Astrocyte of the cerebellum (primary cell): ENCODE measurements at regions not wholly inside any gene's neighbourhood (a gene's known extent, or its start where the extent isn't known, plus 50 kb on each side); places are given as distances from the start of the nearest gene placed in this dataset.

Experiments
- DNase-seq: peaks from one replicate; pipeline ENCODE4 v3.0.0-alpha.2; 2011; ENCODE audit warnings: low read depth
- H3K4me3 ChIP-seq: 2 replicates; pipeline ENCODE4 v1.5.1; 2011; ENCODE audit warnings: mild to moderate bottlenecking, low read depth, low read length, moderate library complexity
- in situ Hi-C: cut with HindIII; loops from 2 replicates; pipeline ENCODE4 v1.10.0; 2017; ENCODE audit warnings: low sequenced_read_pairs
- TF ChIP-seq, protein P1 (sequence below): IDR thresholded peaks from 2 replicates; pipeline ENCODE4 v1.5.1; 2012; ENCODE audit warnings: low read length, low read depth, moderate library complexity, mild to moderate bottlenecking; ENCODE audit errors: missing control alignments

DNA sequence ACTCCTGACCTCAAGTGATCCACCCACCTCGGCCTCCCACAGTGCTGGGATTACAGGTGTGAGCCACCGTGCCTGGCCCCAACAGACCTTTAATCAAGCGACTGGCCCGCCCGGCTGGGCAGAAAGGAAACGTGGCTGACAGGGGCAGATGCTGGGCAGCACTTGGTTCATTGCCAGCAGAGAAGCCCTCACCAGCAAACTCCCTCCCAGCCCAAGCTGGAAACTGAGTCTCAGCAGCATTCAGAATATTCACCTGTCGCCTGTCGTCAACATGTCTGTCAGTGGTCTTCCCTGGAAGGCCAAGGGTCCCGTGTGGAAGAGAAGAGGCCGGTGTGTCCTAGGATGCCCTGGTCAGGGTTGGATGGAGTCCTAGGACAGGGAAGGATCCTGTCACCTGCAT is 245.0 kb downstream of the TEX29 start:
- TF ChIP-seq, protein P1, sequence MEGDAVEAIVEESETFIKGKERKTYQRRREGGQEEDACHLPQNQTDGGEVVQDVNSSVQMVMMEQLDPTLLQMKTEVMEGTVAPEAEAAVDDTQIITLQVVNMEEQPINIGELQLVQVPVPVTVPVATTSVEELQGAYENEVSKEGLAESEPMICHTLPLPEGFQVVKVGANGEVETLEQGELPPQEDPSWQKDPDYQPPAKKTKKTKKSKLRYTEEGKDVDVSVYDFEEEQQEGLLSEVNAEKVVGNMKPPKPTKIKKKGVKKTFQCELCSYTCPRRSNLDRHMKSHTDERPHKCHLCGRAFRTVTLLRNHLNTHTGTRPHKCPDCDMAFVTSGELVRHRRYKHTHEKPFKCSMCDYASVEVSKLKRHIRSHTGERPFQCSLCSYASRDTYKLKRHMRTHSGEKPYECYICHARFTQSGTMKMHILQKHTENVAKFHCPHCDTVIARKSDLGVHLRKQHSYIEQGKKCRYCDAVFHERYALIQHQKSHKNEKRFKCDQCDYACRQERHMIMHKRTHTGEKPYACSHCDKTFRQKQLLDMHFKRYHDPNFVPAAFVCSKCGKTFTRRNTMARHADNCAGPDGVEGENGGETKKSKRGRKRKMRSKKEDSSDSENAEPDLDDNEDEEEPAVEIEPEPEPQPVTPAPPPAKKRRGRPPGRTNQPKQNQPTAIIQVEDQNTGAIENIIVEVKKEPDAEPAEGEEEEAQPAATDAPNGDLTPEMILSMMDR: no peak
- DNase-seq: no peak
- in situ Hi-C loops: no loop called here
- no peak overlapping the region for H3K4me3 ChIP-seq

DNA sequence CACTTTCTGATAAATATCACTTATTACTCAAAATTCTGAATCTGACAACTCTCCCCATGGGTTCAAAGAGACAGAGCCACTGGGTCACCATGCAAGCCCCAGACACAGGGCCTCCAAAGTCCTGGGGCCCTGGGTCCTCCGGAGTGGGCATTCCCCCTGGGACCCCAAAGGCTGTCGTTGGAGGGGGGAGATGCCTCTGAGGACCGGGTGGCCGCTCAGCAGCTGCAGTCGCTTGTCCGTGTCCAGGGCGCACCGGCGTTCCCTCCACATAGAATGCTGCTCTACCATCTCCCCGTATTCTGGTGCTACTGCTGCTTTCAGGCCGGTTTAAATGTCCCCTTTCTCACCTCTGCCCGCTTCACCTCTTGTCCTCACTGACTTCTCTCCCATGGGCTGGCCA is 246.1 kb downstream of the TEX29 start:
- TF ChIP-seq, protein P1: no peak
- H3K4me3 ChIP-seq: no peak overlapping the region
- DNase-seq: no peak
- in situ Hi-C loops: no loop called here

DNA sequence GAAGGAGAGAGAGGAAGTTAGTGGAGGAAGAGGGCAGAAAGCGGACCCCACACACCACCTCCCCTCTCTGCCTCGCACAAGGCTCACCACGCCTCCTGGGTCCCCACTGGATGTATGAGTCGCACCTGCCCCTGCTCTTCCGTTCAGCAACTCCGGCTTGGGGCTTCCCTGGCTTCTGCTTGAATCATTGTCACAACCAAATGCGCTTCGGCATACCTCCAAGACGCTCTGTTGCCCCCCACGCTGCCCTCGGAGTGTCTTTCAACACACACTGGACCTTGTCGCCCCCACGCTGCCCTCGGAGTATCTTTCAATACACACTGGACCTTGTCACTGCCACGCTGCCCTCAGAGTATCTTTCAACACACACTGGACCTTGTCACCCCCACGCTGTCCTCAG is 247.2 kb downstream of the TEX29 start:
- no peak overlapping the region for H3K4me3 ChIP-seq
- no peak for DNase-seq

DNA sequence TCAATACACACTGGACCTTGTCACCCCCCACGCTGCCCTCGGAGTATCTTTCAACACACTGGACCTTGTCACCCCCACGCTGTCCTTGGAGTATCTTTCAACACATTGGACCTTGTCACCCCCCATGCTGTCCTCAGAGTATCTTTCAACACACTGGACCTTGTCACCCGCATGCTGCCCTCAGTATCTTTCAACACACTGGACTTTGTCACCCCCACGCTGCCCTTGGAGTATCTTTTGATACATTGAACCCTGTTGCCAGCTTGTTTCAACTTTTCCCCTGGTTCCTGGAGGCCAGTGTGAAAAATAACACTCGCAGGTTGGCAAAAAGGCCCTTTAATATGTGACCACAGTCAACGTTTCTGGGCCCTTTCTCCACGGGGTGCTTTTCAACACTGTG is 247.8 kb downstream of the TEX29 start:
- no peak overlapping the region for H3K4me3 ChIP-seq
- in situ Hi-C loops: no loop called here
- DNase-seq: no peak
- TF ChIP-seq, protein P1: no peak

More for the DNA sequence above, 247.2 kb downstream of the TEX29 start:
- TF ChIP-seq, protein P1: no peak
- in situ Hi-C loops: no loop called here

DNA sequence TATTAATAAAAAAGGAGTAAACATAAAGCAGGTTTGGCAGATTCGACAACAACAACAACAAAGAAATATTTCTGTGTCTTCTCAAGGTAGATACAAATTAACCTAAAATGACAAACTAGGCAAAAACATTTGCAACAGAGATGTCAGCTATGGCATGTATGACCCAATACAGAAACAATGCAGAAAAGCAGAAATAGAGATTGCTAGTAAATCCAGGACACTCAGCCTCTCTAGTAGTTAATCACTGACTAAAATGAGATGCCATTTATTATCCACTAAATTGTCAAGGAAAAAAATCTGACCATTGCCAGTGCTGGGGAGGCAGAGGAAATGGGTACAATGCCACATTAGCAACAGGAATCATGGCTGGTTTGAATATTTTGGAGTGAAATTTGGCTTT is 250.5 kb downstream of the TEX29 start:
- H3K4me3 ChIP-seq: no peak overlapping the region
- TF ChIP-seq, protein P1: no peak
- no peak for DNase-seq
- in situ Hi-C loops: no loop called here

DNA sequence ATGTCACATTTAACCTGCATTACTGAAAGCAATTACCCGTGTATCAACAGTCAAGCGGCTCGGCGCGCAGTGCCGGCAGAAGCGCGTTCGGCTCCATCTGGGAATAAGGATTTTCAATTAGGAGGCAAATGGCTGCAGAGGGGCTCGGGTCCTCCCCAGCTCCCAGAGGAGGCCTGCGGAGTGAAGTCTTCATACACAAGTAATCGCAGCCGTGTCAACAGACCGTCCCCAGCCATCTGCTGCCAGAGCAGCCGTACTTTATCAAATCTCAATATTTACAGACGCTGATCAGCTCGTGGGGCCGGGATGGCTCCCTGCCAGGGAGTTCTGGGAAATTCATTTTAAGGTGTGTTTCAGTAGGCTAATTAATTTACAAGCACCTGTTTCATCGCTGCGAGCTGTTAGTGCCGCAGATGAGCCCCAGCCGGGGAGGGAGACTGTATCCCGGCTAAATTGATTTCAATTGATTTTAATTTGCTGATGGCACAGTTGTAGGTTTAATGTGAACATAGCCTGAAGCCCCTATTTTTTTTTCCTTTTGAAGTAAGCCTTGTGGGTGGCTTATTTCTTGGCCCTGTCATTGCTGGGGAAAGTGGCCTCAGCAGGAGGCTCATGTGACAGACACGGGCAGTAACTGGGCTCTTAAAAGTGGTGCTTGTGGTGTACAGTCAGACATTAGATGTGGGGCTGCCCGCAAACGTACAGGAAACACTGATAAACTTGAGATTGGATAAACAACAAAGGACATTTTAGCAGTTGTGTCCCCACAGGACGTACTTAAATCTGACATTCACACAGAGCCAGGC is 252.7 kb downstream of the TEX29 start:
- TF ChIP-seq, protein P1: no peak
- in situ Hi-C loops: no loop called here
- no peak overlapping the region for H3K4me3 ChIP-seq
- no peak for DNase-seq

DNA sequence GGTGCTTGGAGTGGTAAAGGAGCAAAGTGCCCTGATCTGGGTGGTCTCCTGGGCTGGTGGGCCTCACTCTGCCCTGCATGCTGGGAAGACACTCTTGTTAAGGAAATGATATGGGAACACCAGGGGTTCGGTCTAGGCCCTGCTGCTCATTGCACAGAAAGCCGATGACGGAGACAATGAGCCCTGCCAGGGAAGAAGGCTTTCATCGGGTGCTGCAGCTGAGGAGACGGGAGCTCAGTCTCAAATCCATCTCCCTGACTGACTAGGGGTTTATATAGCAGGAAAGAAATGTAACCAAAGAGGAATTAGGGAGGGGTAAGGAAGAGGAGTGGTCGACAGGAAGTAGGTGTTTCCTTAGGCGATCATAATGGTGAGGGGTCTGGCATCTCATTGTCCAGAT is 253.4 kb downstream of the TEX29 start:
- TF ChIP-seq, protein P1: no peak
- DNase-seq: no peak
- in situ Hi-C loops: no loop called here

More for the DNA sequence above, 253.4 kb downstream of the TEX29 start:
- H3K4me3 ChIP-seq: no peak overlapping the region
